Stimulated activated CD4-positive, alpha-beta T cell treated with anti-CD3 and anti-CD28 coated beads, Interleukin-2, amount 100 ng/mL, for 24 hours (primary cell): ENCODE measurements at regions not wholly inside any gene's neighbourhood (a gene's known extent, or its start where the extent isn't known, plus 50 kb on each side); places are given as distances from the start of the nearest gene placed in this dataset.
"Not testable (repeated sequence)": the region's sequence is repeated elsewhere in the genome, so short reads cannot be mapped to it uniquely, and the experiment has no call there.

ENCODE experiments used
- DNase-seq, 2 donors: peaks; one replicate each; pipeline ENCODE4 v3.0.0-alpha.2; 2020

DNA sequence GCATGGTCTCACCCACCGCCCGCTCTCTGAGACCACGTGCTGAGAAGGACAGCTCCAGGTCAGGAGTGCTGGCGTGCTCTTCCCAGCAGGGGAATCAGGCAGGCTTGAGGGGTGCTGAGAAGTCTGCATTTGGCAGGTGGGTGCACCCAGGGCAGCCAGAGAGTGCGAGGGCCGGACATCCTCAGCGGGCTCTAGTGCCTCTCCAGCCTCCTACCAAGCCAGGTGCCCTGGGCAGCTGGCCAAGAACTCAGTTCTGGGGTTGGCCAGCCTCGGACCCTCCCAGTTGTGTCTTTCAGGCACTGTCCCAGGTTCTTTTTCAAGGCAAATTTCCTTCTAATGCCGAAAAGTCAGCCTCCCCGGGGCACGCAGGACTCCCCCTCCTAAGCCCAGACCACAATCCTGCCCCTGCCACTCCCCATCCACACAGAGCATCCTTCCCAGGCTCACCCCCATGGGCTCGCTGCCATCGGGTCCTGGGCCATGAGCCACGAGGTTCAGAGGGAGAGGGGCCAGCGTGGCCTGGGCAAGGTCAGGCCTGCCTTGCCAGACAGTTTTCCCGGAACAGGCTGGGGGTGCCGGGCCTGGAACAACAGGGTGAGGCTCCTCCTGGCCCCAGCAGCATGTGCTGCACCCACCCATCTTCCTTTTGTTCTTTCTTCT lies 52.2 kb upstream of the GPC1 start:
- DNase-seq = no peak

- no peak for DNase-seq
Measured at GRCh38 chr2:240383871-240384700, 51.4 kb upstream of the GPC1 start.

- DNase-seq = no peak
Measured at GRCh38 chr2:240384711-240385450, 50.6 kb upstream of the GPC1 start.

- DNase-seq = not testable (repeated sequence)
Measured at GRCh38 chr2:240385451-240386161, 49.9 kb upstream of the GPC1 start.
